CD4-positive, alpha-beta memory T cell (primary cell): ENCODE measurements at regions not wholly inside any gene's neighbourhood (a gene's known extent, or its start where the extent isn't known, plus 50 kb on each side); places are given as distances from the start of the nearest gene placed in this dataset.

Experiments used
- CTCF ChIA-PET: fragments of 350-600 bp; sonication (Branson Sonifier 250); formaldehyde crosslinking; loops from one replicate; lab custom pipeline; 2021; ENCODE audit warnings: inconsistent platforms; ENCODE audit not compliant: partially characterized antibody; lab: Charles Lee
- POLR2A ChIA-PET: fragments of 350-600 bp; sonication (Branson Sonifier 250); formaldehyde crosslinking; loops from one replicate; lab custom pipeline; 2021; ENCODE audit not compliant: partially characterized antibody; lab: Charles Lee
- DNase-seq, 5 donors: peaks; one replicate each; pipeline versions ENCODE4 v3.0.0 to v3.0.0-alpha.2; 2020 to 2022; ENCODE audit warnings: mixed read lengths in 1 of 5
- H3K27ac ChIP-seq: one replicate; pipeline ENCODE4 v1.7.0; 2013; ENCODE audit warnings: low read depth, low read length
- H3K27me3 ChIP-seq: 2 replicates; pipeline ENCODE4 v1.7.0; 2013; ENCODE audit warnings: mild to moderate bottlenecking, low read length, moderate library complexity; ENCODE audit not compliant: insufficient read depth
- H3K36me3 ChIP-seq: 2 replicates; pipeline ENCODE4 v1.7.0; 2013; ENCODE audit warnings: mild to moderate bottlenecking, low read length, moderate library complexity; ENCODE audit not compliant: insufficient read depth
- H3K4me1 ChIP-seq: 2 replicates; pipeline ENCODE4 v1.7.0; 2013; ENCODE audit warnings: mild to moderate bottlenecking, low read length, moderate library complexity; ENCODE audit not compliant: insufficient read depth
- H3K4me3 ChIP-seq, 2 donors: one replicate each; pipeline ENCODE4 v1.7.0; 2013; ENCODE audit warnings: low read length in 2 of 2, mild to moderate bottlenecking in 1 of 2
- H3K9me3 ChIP-seq, 2 donors: one replicate each; pipeline ENCODE4 v1.7.0; 2013; ENCODE audit warnings: low read length in 2 of 2, control low read depth in 1 of 2; ENCODE audit not compliant: control insufficient read depth in 1 of 2
- H3K27ac Mint-ChIP-seq, 7 donors: one replicate each; pipeline ENCODE4 v1.8.0; 2020 to 2021; ENCODE audit warnings: mixed read lengths in 7 of 7, mild to moderate bottlenecking in 6 of 7, inconsistent platforms in 3 of 7, moderate library complexity in 3 of 7
- H3K27me3 Mint-ChIP-seq, 2 donors: one replicate each; pipeline ENCODE4 v1.8.0; 2020 to 2021; ENCODE audit warnings: mixed read lengths in 2 of 2
- H3K36me3 Mint-ChIP-seq, 2 donors: one replicate each; pipeline ENCODE4 v1.8.0; 2020 to 2021; ENCODE audit warnings: mixed read lengths in 2 of 2, inconsistent platforms in 1 of 2, mild to moderate bottlenecking in 1 of 2
- H3K4me1 Mint-ChIP-seq, 4 donors: one replicate each; pipeline ENCODE4 v1.8.0; 2020 to 2021; ENCODE audit warnings: mixed read lengths in 4 of 4, mild to moderate bottlenecking in 1 of 4
- H3K4me3 Mint-ChIP-seq, 8 donors: one replicate each; pipeline ENCODE4 v1.8.0; 2020 to 2021; ENCODE audit warnings: mixed read lengths in 8 of 8, mild to moderate bottlenecking in 7 of 8, moderate library complexity in 6 of 8, inconsistent platforms in 3 of 8
- H3K9me3 Mint-ChIP-seq, 8 donors: one replicate each; pipeline ENCODE4 v1.8.0; 2020 to 2021; ENCODE audit warnings: mixed read lengths in 8 of 8, mild to moderate bottlenecking in 5 of 8, inconsistent platforms in 3 of 8, moderate library complexity in 1 of 8
- intact Hi-C: fragments of 100-400 bp; cut with micrococcal nuclease; formaldehyde crosslinking; loops from one replicate; pipeline ENCODE4 v1.15.1; 2023

DNA sequence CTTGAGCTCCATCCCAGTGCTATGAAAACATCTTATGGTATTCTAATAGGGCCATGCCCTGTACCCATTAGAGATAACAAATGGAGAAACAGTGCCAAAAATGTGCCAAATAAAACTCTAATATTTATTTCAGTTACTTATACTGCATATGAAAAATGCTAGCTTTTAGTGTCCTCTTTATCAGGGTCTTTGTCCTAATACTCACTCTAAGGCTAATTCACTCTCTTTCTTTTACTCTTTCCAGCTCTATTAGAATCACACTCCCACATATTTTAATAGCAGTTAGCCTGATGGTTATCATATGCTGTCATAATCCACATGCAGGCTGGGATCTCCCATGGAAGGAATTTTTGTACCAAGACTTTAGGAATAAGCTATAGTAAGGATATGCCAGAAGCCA is 408.4 kb downstream of the ETV1 start:
- H3K27ac Mint-ChIP-seq, result no peak overlapping the region
- H3K4me1 Mint-ChIP-seq, result no peaks in the 10 kb centered on the region
- intact Hi-C loops, result no loop called here
- CTCF ChIA-PET, result no interaction called here
- H3K27me3 ChIP-seq, result no peaks in the 10 kb centered on the region
- POLR2A ChIA-PET, result no interaction called here
- H3K27ac ChIP-seq, result no peak overlapping the region
- no peak overlapping the region for H3K4me3 Mint-ChIP-seq
- no peaks in the 10 kb centered on the region for H3K27me3 Mint-ChIP-seq
- no peaks in the 10 kb centered on the region for H3K9me3 Mint-ChIP-seq
- H3K9me3 ChIP-seq, result no peaks in the 10 kb centered on the region
- H3K4me3 ChIP-seq, result no peak overlapping the region
- no peaks in the 10 kb centered on the region for H3K36me3 Mint-ChIP-seq
- H3K4me1 ChIP-seq, result no peaks in the 10 kb centered on the region
- H3K36me3 ChIP-seq, result no peaks in the 10 kb centered on the region
- no peak for DNase-seq

DNA sequence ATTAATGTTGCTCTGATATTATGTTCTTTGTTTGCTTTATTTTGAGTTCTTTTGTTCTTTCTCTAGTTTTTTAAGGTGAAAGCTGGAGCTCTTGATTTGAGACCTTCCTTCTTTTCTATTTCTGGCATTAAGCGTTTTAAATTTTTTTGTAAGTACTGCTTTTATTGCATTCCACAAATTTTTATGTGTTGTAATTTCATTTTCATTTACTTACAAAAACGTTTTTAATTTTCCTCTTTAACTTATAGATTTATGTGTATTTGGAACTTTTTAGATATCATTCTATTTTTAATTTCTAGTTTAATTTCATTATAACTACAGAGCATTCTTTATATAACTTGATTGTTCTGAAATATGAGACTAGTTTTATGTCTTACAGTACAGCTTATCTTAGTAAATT is 395.6 kb downstream of the ETV1 start:
- Mint-ChIP-seq H3K9me3 (peaks cover 0 to 6% (median under 1%) of the 10 kb centered on the region in 8 donors), H3K4me1 (no peaks in the 10 kb centered on the region), H3K4me3 (no peak overlapping the region), H3K27me3 (no peaks in the 10 kb centered on the region), H3K27ac (no peak overlapping the region), H3K36me3 (no peaks in the 10 kb centered on the region)
- H3K9me3 ChIP-seq, result no peaks in the 10 kb centered on the region
- H3K27ac ChIP-seq, result no peak overlapping the region
- CTCF ChIA-PET, result no interaction called here
- no peaks in the 10 kb centered on the region for H3K4me1 ChIP-seq
- H3K4me3 ChIP-seq, result no peak overlapping the region
- H3K27me3 ChIP-seq, result no peaks in the 10 kb centered on the region
- no peak for DNase-seq
- intact Hi-C loops, result no loop called here
- POLR2A ChIA-PET, result no interaction called here
- no peaks in the 10 kb centered on the region for H3K36me3 ChIP-seq

DNA sequence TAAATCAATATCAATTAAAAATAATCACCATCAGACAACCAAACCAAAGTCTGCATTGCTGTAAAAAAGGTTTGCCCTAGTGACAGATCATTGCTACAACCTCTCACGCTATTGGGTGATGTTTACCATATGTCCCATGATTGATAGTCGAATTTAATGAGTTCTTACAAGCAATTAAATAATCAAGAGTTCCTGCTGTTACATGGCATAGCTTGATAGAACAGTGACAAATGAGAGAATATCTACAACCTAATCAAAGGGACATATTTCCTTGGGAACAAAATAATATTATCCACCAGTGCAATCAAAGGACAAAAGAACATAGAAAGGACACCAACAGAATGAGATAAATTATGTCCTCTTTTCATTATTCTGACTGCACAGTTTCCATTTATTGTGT is 387.4 kb downstream of the ETV1 start:
- intact Hi-C loops, result no loop called here

DNA sequence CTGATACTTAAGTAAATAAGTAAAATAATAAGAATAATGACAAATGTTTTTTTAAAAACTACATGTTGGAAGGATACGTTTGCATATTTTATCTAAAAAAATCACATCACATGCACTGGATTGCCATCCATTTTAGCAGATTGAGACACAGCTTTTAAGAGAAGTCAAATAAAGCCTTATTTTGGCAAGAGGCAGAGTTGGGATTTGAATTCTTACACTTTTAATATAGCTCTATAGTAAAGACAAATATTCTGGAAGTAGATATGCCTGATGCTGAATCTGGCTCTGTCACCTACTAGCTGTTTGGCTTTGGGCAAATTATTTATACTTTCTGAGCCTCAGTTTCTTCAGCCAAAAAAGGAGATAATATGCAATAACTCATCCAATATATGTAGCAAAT is 386.4 kb downstream of the ETV1 start:
- no peaks in the 10 kb centered on the region for H3K36me3 Mint-ChIP-seq
- Histone ChIP-seq H3K27me3 (no peaks in the 10 kb centered on the region), H3K4me3 (no peak overlapping the region), H3K27ac (no peak overlapping the region), H3K9me3 (no peaks in the 10 kb centered on the region), H3K36me3 (no peaks in the 10 kb centered on the region), H3K4me1 (no peaks in the 10 kb centered on the region)
- CTCF ChIA-PET, result no interaction called here
- H3K27me3 Mint-ChIP-seq, result no peaks in the 10 kb centered on the region
- no peak overlapping the region for H3K4me3 Mint-ChIP-seq
- no peaks in the 10 kb centered on the region for H3K4me1 Mint-ChIP-seq
- POLR2A ChIA-PET, result no interaction called here
- H3K9me3 Mint-ChIP-seq, result peaks cover 2 to 8% (median 3%) of the 10 kb centered on the region in 8 donors
- intact Hi-C loops, result no loop called here
- no peak for DNase-seq
- no peak overlapping the region for H3K27ac Mint-ChIP-seq

More for the DNA sequence above, 387.4 kb downstream of the ETV1 start:
- H3K36me3 ChIP-seq, result no peaks in the 10 kb centered on the region
- H3K9me3 Mint-ChIP-seq, result peaks cover 0 to 3% (median 2%) of the 10 kb centered on the region in 8 donors
- no peak overlapping the region for H3K27ac Mint-ChIP-seq
- H3K27ac ChIP-seq, result no peak overlapping the region
- DNase-seq, result no peak
- no peaks in the 10 kb centered on the region for H3K27me3 ChIP-seq
- H3K4me3 Mint-ChIP-seq, result no peak overlapping the region
- ChIA-PET CTCF (no interaction called here), POLR2A (no interaction called here)
- H3K4me3 ChIP-seq, result no peak overlapping the region
- no peaks in the 10 kb centered on the region for H3K9me3 ChIP-seq
- H3K27me3 Mint-ChIP-seq, result no peaks in the 10 kb centered on the region
- H3K36me3 Mint-ChIP-seq, result no peaks in the 10 kb centered on the region
- H3K4me1 ChIP-seq, result no peaks in the 10 kb centered on the region
- H3K4me1 Mint-ChIP-seq, result no peaks in the 10 kb centered on the region

DNA sequence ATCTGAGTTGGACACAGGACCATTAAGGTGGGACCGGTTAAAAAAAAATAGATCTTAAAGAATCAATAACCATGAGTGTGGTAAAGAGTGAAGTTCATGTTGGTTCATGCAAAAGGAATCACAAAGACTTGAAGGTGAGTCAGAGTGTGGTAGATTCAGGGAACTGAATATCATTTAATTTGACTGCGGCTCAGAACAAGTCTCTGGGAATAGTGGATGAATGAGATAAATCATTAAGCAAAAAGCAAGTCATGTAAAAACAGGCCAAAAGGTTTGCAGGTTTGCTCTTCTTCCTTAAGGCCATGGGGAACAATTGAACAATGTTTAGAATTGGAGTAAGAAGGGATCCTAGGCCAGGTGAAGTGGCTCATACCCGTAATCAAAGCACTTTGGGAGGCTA is 385.8 kb downstream of the ETV1 start:
- no peak overlapping the region for H3K4me3 ChIP-seq
- ChIA-PET POLR2A (no interaction called here), CTCF (no interaction called here)
- no peak for DNase-seq
- no peaks in the 10 kb centered on the region for H3K27me3 ChIP-seq
- H3K36me3 ChIP-seq, result no peaks in the 10 kb centered on the region
- no peak overlapping the region for H3K27ac ChIP-seq
- Mint-ChIP-seq H3K27me3 (no peaks in the 10 kb centered on the region), H3K36me3 (no peaks in the 10 kb centered on the region), H3K4me1 (no peaks in the 10 kb centered on the region), H3K27ac (no peak overlapping the region), H3K4me3 (no peak overlapping the region), H3K9me3 (peaks cover 2 to 9% (median 4%) of the 10 kb centered on the region in 8 donors)
- intact Hi-C loops, result no loop called here
- no peaks in the 10 kb centered on the region for H3K9me3 ChIP-seq
- no peaks in the 10 kb centered on the region for H3K4me1 ChIP-seq

DNA sequence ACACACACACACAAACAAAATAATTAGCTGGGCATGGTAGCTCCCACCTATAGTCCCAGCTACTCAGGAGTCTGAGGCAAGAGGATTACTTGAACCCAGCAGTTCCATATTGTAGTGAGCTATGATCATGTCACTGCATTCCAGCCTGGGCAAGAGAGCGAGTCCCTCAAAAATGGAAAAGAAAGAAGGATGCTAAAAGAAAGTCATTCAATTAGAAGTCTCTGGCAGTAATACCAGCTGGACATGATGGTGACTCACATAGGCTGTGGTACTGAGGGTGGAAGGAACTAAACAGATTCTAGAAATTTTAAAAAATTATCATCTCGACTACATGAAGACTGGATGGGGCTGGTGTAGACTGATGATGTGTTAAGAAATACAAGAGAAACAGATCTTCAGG is 385.3 kb downstream of the ETV1 start:
- CTCF ChIA-PET, result no interaction called here
- Mint-ChIP-seq H3K36me3 (no peaks in the 10 kb centered on the region), H3K27ac (no peak overlapping the region), H3K9me3 (peaks cover 2 to 9% (median 4%) of the 10 kb centered on the region in 8 donors), H3K4me3 (no peak overlapping the region), H3K27me3 (no peaks in the 10 kb centered on the region), H3K4me1 (no peaks in the 10 kb centered on the region)
- intact Hi-C loops, result no loop called here
- DNase-seq, result no peak
- no peak overlapping the region for H3K4me3 ChIP-seq
- no peak overlapping the region for H3K27ac ChIP-seq
- no peaks in the 10 kb centered on the region for H3K36me3 ChIP-seq
- POLR2A ChIA-PET, result no interaction called here
- H3K9me3 ChIP-seq, result no peaks in the 10 kb centered on the region
- H3K27me3 ChIP-seq, result no peaks in the 10 kb centered on the region
- no peaks in the 10 kb centered on the region for H3K4me1 ChIP-seq

DNA sequence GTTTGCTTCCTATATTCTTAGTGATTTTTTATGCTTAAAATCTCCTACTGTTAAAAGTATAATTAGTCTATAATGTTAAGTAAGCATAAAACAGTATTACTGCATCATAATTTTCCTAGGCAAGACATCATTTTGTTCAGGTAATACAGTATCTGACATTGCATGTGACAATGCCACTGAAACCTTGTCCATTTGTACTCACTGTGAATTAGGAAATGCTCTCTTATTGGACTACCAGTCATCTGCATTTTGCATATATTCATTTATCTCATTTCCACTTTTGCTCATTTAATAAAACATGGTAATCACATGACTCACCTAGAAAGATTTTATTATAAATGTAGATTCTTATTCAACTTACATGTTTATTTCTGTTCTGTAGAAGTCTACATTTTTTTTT is 379.1 kb downstream of the ETV1 start:
- no peak overlapping the region for H3K4me3 Mint-ChIP-seq
- no peaks in the 10 kb centered on the region for H3K4me1 Mint-ChIP-seq
- H3K27me3 Mint-ChIP-seq, result peaks cover 0 to 1% of the 10 kb centered on the region in 2 donors
- intact Hi-C loops, result no loop called here
- ChIA-PET CTCF (no interaction called here), POLR2A (no interaction called here)
- Histone ChIP-seq H3K9me3 (no peaks in the 10 kb centered on the region), H3K27me3 (no peaks in the 10 kb centered on the region), H3K27ac (no peak overlapping the region), H3K36me3 (no peaks in the 10 kb centered on the region), H3K4me3 (no peak overlapping the region), H3K4me1 (no peaks in the 10 kb centered on the region)
- H3K27ac Mint-ChIP-seq, result no peak overlapping the region
- DNase-seq, result no peak
- H3K9me3 Mint-ChIP-seq, result peaks cover 2 to 9% (median 4%) of the 10 kb centered on the region in 8 donors
- no peaks in the 10 kb centered on the region for H3K36me3 Mint-ChIP-seq

DNA sequence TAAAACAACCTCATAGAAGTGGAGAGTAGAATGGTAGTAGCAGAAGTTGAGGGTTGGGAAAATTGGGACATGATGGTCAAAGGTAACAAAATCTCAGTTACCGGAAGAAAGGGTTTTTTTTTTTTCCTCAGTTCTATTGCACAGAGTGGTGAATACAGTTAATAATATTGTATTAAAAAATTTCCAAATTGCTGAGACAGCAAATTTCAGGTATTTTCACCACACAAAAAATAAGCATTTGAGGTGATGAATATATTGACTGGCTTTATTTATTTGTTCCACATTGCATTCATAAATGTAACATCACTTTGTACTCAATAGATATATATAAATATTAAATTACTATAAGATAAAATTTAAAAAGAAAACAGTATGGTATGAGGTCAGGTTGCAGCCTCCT is 373.8 kb downstream of the ETV1 start:
- ChIA-PET CTCF (no interaction called here), POLR2A (no interaction called here)

More for the DNA sequence above, 373.8 kb downstream of the ETV1 start:
- H3K27ac Mint-ChIP-seq, result no peak overlapping the region
- peaks cover 0 to 1% of the 10 kb centered on the region in 2 donors for H3K27me3 Mint-ChIP-seq
- intact Hi-C loops, result no loop called here
- Histone ChIP-seq H3K9me3 (no peaks in the 10 kb centered on the region), H3K36me3 (no peaks in the 10 kb centered on the region), H3K27ac (no peak overlapping the region), H3K4me3 (no peak overlapping the region), H3K4me1 (no peaks in the 10 kb centered on the region), H3K27me3 (no peaks in the 10 kb centered on the region)
- H3K9me3 Mint-ChIP-seq, result peaks cover 0 to 4% (median 0%) of the 10 kb centered on the region in 8 donors
- no peaks in the 10 kb centered on the region for H3K4me1 Mint-ChIP-seq
- no peaks in the 10 kb centered on the region for H3K36me3 Mint-ChIP-seq
- H3K4me3 Mint-ChIP-seq, result no peak overlapping the region
- DNase-seq, result no peak
